ENCODE measurements at regions not wholly inside any gene's neighbourhood (a gene's known extent, or its start where the extent isn't known, plus 50 kb on each side); places are given as distances from the start of the nearest gene placed in this dataset.

GRCh38 chr7:155162422-155162821 lies 92.3 kb downstream of the HTR5A start:
- H3K27me3 ChIP-seq (ENCODE audit: control insufficient read depth in 2 of 2, insufficient read depth in 2 of 2, low read length in 2 of 2): no peaks in the 10 kb centered on the region
- H3K4me1 ChIP-seq (ENCODE audit: control insufficient read depth in 1 of 2, insufficient read depth in 2 of 2, low read length in 2 of 2): no peaks in the 10 kb centered on the region
- Mint-ChIP-seq H3K27me3 (ENCODE audit: low read depth in 3 of 3) (peaks cover 3 to 4% (median 3%) of the 10 kb centered on the region in 3 donors), H3K4me1 (no peaks in the 10 kb centered on the region), H3K36me3 (no peaks in the 10 kb centered on the region), H3K4me3 (no peak overlapping the region), H3K27ac (no peak overlapping the region), H3K9me3 (peaks cover 0 to 7% (median 2%) of the 10 kb centered on the region in 7 donors)
- TF ChIP-seq CTCF (IDR thresholded peaks at IDR 0.05): no peak
- DNase-seq: no peak
- H3K27ac ChIP-seq (ENCODE audit: low read depth in 1 of 2, low read length in 2 of 2): no peak overlapping the region
- no peak overlapping the region for H2AFZ ChIP-seq (ENCODE audit: insufficient read depth, low read depth, low read length, poor library complexity, severe bottlenecking)
- no peaks in the 10 kb centered on the region for H3K36me3 ChIP-seq (replicated peaks in 1 of 2; ENCODE audit: control insufficient read depth in 1 of 2, insufficient read depth in 2 of 2, low read length in 2 of 2)
- intact Hi-C loops (cut with micrococcal nuclease): no loop called here
- H3K4me2 ChIP-seq (replicated peaks; ENCODE audit: extremely low read depth, low read length, poor library complexity, severe bottlenecking): no peak overlapping the region
- no peaks in the 10 kb centered on the region for H4K20me1 ChIP-seq (ENCODE audit: insufficient read depth, low read length)
- H3K79me2 ChIP-seq (ENCODE audit: insufficient read depth, low read length): no peaks in the 10 kb centered on the region
- no peak overlapping the region for H3K9ac ChIP-seq (ENCODE audit: insufficient read depth, low read length, poor library complexity, severe bottlenecking)
- no peak overlapping the region for H3K4me3 ChIP-seq (replicated peaks in 1 of 3; ENCODE audit: low read depth in 2 of 3, low read length in 3 of 3)
- H3K9me3 ChIP-seq (replicated peaks in 1 of 2; ENCODE audit: control insufficient read depth in 1 of 2, insufficient read depth in 1 of 2, low read length in 2 of 2): no peaks in the 10 kb centered on the region

- no peak overlapping the region for H3K4me3 Mint-ChIP-seq
- intact Hi-C loops (cut with micrococcal nuclease): no loop called here
- H3K9me3 Mint-ChIP-seq: peaks cover 0 to 6% (median 1%) of the 10 kb centered on the region in 7 donors
- Histone ChIP-seq H3K9me3 (replicated peaks in 1 of 2; ENCODE audit: control insufficient read depth in 1 of 2, insufficient read depth in 1 of 2, low read length in 2 of 2) (no peaks in the 10 kb centered on the region), H3K4me1 (ENCODE audit: control insufficient read depth in 1 of 2, insufficient read depth in 2 of 2, low read length in 2 of 2) (no peaks in the 10 kb centered on the region), H3K9ac (ENCODE audit: insufficient read depth, low read length, poor library complexity, severe bottlenecking) (no peak overlapping the region), H4K20me1 (ENCODE audit: insufficient read depth, low read length) (no peaks in the 10 kb centered on the region), H3K79me2 (ENCODE audit: insufficient read depth, low read length) (no peaks in the 10 kb centered on the region), H3K4me2 (replicated peaks; ENCODE audit: extremely low read depth, low read length, poor library complexity, severe bottlenecking) (no peak overlapping the region), H2AFZ (ENCODE audit: insufficient read depth, low read depth, low read length, poor library complexity, severe bottlenecking) (no peak overlapping the region), H3K27me3 (ENCODE audit: control insufficient read depth in 2 of 2, insufficient read depth in 2 of 2, low read length in 2 of 2) (no peaks in the 10 kb centered on the region), H3K27ac (ENCODE audit: low read depth in 1 of 2, low read length in 2 of 2) (no peak overlapping the region), H3K4me3 (replicated peaks in 1 of 3; ENCODE audit: low read depth in 2 of 3, low read length in 3 of 3) (no peak overlapping the region), H3K36me3 (replicated peaks in 1 of 2; ENCODE audit: control insufficient read depth in 1 of 2, insufficient read depth in 2 of 2, low read length in 2 of 2) (no peaks in the 10 kb centered on the region)
- no peaks in the 10 kb centered on the region for H3K4me1 Mint-ChIP-seq
- 88% methylated on average over 6 of the region's 7 CpGs for WGBS (ENCODE audit: insufficient coverage)
- no peak for DNase-seq
- TF ChIP-seq CTCF (IDR thresholded peaks at IDR 0.05): no peak
- peaks cover 0 to 3% (median 3%) of the 10 kb centered on the region in 3 donors for H3K27me3 Mint-ChIP-seq (ENCODE audit: low read depth in 3 of 3)
- no peak overlapping the region for H3K27ac Mint-ChIP-seq
- H3K36me3 Mint-ChIP-seq: no peaks in the 10 kb centered on the region
Observed at GRCh38 chr7:155163696-155164095, 93.6 kb downstream of the HTR5A start.
